Prostate gland (tissue), 2 donors: ENCODE measurements at regions not wholly inside any gene's neighbourhood (a gene's known extent, or its start where the extent isn't known, plus 50 kb on each side); places are given as distances from the start of the nearest gene placed in this dataset.

Source experiments
- CTCF ChIP-seq, 4 experiments: fragments of 200-600 bp in 2 of 4; fragments of 450-650 bp in 2 of 4; sonication (generic) in 2 of 4; IDR thresholded peaks; 1 replicate in 3 of 4; 2 replicates in 1 of 4; pipeline ENCODE4 v1.5.1; 2016 to 2019; ENCODE audit warnings: antibody characterized with exemption in 4 of 4, mild to moderate bottlenecking in 2 of 4, moderate library complexity in 2 of 4
- POLR2A ChIP-seq: fragments of 450-650 bp; IDR thresholded peaks from one replicate; pipeline ENCODE4 v1.6.1; 2016; ENCODE audit warnings: antibody characterized with exemption, mild to moderate bottlenecking

GRCh38 chr18:2313332-2313731, 258.0 kb downstream of the METTL4 start:
- TF ChIP-seq POLR2A = no peak
- TF ChIP-seq CTCF (IDR thresholded peaks at IDR 0.05) = no peak
